GM21423 (cell line): ENCODE measurements at regions not wholly inside any gene's neighbourhood (a gene's known extent, or its start where the extent isn't known, plus 50 kb on each side); places are given as distances from the start of the nearest gene placed in this dataset.

Experiments
- ATAC-seq: cut with Tn5 transposase; IDR thresholded peaks from one replicate; pipeline ENCODE4 v1.9.1; 2021; ENCODE audit warnings: mild to moderate bottlenecking, moderate library complexity; ENCODE audit not compliant: unreplicated experiment

DNA sequence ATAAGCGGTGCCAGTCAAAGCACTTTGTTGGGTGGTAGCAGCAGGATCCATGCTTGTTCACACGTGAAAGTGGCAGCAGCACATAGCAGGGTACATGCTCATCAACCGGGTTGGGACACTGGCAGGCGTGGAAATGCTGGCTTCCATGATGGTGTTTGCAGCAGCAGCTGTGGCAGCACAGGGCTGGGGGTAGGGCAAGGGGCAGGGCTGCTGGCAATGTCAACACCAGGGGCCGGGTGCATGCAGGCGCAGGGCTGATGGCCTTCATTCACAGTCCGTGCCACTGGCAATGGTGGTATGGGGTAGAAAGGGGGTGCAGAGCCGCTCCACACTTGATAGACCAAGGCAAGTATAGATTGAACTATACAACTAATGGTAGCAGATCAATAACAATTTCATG is 374.7 kb upstream of the FAM241A start:
- ATAC-seq, result no peak

DNA sequence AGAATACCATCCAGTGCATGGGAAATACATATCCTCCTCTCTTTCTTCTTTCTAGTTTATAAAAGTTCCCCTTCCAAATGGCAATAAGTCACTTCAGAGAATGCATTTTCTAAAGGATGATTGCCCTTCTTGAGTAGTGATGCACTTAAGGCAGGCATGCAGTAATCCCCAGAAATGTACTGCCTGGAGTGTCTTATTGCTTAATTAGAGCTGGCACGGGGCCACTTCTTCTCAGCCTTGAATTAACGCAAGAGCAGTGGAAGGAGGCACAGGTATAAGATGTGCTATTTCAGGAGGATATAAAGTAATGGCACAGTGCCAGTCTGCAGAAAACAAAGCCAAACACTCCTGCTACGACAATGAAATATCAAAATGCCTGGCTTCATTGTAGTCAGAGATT is 371.4 kb upstream of the FAM241A start:
- no peak for ATAC-seq

DNA sequence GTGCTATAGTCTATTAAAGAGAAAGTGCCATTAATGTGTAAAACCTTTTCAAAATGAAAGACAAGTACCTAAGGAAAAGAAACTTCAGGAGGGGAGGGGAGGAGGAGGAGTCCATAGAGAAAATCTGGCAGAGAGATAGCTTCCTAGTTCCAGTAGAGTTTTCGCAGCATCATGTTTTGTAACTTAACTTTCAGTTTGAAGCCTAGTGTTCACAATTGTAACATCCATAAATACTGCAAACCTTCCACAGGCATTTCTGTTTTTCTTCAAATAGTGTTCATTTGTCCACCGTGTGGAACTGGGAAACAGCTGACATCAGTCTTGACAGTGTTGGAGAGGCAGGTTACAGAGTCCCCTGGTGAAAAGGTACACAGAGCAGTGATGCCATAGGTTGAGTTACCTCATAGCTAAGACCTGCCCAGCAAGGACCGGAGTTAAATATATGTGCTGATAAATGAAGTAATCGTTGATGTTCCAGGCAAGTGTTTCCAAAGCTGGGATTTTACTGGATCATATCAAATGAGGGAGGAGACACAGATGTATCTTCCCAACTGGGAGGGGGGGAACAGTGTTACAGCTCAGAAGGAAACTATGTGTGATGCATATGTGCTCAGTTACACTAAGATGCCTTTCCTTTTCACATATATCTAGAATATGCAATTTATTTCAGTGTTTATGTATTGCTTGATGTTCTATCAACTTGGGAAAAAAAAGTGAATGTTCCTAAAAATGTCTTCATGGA is 369.5 kb upstream of the FAM241A start:
- no peak for ATAC-seq

DNA sequence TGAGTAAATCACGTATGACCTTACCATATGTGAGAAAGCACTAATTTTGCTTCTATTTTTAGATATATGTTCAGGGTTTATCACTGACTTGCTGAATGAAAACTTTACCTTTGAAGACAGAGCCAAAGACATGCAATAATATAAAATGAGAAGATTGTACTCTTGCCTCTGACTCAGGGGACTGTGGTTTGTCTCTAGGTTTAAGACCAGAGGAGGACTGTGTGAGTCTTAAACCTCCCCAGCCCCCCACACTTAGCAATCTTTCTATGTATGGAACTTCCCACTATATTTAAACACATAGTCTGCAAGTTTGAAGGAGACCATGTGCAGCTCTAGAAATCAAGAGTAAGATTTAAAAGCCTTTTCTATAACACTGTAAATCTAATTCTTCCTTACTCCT is 368.7 kb upstream of the FAM241A start:
- no peak for ATAC-seq

DNA sequence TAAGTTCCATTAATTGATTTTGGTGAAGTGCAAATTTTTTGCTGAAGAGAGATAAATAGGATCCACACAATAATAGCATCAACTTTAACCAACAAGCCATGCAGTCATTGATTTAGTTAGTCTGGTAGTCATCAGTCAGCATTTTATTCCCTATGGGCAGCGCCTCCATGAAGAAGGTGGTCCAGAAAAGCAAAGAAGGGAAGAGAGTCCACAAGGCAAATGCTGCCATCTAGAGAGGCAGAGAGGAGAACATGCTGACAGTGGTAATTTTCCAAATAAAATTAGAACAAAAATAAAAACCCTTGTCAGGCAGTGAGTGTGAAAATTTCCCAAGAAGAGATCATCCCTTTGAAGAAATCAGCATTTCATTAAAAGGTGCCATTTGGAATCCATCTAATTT is 366.7 kb upstream of the FAM241A start:
- ATAC-seq, result no peak

DNA sequence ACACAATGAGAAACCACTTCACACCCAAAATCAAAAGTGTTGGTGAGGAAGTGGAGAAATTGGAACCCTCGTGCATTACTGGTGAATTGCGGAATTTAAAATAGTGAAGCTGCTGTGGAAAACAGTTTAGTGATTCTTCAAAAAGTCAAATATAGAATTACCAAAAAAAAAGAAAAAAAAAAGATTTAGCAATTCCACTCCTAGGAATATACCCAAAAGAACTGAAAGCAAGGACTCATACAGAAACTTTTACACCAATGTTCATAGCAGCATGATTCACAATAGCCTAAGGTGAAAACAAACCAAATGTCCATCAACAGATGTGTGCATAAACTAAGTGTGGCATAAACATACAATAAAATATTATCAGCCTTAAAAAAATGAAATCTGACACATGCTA is 364.3 kb upstream of the FAM241A start:
- ATAC-seq, result no peak

DNA sequence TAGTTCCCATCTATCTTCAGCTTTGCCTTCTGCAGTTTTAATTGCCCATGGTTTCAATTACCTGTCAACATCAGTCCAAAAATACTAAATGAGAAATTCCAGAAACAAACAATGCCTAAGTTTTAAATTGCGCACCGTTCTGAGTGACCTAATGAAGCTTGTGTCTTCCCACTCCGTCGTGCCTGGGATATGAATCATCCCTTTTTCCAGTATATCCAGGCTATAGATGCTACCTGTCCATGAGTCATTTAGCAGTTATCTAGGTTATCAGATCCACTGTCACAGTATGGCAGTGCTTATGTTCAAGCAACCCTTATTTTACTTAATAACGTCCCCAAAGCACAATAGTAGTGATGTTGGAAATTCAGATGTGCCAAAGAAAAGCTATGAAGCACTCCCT is 363.6 kb upstream of the FAM241A start:
- no peak for ATAC-seq

DNA sequence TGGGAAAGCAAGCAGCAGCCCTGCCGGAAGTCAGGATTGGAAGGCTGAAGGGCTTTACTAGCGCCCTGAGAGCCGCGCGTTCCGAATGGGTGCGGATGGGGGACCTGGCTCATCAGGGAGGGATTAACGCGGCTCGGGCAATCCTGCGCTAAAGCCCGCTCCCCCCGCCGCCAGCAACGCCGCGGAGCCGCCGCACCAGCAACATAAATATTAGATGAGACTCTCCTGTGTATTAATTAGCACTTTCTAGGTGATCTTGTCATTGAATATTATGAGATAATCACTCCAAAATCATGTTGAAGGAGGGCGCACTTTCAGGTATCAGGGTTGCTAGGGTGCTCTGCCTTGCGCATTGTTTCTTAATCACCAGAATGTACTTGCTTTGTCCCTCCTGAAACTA is 357.2 kb upstream of the FAM241A start:
- ATAC-seq, result no peak

DNA sequence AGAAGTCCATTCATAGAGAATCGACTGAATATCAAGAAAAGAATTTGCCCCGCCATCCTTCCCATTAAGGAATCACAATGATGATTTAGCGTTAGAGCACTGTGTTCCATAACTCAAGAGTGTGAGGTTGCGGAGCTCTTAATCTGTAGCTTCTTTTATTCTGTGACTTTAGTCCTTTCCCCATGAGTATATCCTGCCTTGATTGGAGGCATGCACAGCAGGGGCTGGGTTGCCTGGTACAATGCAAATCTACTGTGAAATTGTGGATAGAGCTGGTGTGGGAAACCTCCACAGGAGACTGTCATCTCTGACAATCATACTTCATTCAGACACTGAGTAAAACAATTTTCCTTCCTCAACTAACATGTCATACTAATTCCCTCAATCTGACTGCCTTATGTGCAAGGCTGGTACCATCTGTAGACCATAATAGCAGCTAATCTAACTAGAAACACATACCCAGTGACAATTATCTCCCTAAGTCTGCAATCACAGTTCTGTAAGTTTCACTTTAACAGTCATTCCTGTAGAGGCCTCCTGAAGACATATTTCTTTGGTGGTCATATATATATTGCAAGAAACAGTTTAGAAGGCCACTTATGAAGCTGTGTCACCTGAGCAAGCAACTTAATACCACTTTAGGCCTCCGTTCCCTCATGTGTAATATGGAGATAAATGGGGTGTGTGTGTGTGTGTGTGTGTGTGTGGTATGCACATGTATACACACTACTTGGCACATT is 355.2 kb upstream of the FAM241A start:
- no peak for ATAC-seq

DNA sequence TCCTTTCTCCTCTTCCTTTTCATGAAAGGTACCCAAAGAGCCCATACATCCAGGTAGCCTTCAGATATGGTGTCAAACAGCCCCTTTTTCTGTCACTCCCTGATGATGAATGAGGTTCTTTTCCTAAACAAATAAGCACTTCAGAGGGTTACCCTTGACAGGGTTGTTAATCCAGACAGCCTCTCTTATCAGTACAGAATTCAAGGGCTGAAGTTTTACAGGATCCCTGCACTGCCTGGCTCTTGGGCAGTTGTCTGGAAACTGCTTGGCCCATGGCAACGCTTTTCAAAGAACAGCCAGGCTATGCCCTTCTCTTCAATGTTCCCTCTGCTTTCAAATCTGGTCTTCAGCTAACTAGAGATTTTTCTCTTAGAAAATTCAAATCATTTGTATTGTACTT is 352.6 kb upstream of the FAM241A start:
- ATAC-seq, result no peak

DNA sequence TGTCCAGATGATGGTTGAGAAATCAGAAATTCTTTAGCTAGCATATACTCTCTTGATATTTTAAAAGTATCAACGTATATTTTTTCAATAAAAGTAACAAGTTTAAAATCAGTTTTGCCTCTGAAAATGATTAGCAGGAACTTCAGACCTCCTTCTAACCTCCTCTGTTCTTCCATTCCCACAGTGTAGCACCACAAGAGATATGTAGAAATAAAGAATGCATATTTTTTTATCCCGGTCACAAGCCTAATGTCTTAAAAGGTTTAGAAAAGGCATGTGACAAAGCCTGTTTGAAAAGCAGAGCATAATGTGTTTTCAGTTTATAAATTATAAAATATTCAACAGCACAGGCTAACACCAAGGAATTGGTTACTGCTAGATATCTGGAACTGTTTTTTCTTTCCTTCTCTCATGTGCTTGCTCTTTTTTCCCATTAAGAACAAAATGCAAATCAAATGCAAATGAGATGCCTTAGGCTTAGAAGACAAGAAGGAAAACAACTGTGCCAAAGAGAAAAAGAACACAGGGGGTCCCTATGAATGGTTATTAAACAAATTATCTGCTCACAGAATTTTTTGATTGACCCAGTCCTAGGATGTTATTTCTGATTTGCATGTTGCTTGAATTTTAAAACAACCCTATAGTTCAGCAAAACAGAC is 351.7 kb upstream of the FAM241A start:
- ATAC-seq, result no peak

DNA sequence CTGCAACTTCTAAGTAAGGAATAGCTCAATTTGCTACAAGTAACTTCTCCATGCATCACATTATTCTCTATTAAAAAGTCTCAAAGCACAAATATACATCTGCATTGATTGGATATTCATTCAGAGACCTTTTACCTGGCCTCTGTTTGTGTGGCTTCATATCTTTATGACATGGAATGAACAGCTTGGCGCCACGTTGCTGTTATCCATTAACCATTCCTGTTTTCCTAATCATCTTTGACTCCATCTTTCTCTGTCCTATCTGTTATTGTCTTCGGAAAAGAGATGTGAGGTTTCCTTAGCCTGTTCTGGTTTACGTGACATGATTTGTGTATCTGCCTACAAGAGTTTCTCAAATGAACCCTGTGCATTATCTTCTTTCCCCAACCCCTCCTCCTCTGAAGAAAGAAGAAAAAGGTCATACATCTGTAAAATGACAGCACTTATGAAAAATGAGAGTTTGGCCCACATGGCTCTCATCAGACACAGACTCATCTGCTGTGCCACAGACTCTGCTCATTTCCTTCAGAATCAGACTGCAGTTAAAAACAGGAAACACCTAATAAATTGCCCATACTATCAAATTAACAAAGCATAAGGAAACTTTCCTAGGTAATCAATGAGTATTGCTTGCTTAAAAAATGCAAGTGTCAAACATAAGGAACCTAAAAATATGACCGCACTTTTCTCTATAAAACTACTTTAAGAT is 347.6 kb upstream of the FAM241A start:
- no peak for ATAC-seq

DNA sequence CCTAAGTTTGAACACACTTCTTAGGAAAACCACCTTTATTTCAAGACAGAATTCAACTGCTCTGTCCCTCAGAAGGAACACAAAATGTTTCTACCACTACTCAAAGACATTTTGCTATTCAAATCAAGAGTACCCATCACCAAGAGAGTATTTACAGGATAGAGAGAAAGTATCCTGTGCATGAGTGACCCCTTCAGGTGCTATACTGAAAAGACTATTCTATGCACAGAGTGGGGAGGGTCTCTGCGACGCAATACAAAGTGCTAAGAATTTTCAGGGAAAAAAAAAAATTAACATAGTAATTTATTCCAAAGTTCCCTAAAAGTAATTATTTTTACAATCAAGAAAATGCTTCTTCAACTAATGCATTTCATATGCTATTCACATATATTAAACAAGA is 346.4 kb upstream of the FAM241A start:
- ATAC-seq, result no peak

DNA sequence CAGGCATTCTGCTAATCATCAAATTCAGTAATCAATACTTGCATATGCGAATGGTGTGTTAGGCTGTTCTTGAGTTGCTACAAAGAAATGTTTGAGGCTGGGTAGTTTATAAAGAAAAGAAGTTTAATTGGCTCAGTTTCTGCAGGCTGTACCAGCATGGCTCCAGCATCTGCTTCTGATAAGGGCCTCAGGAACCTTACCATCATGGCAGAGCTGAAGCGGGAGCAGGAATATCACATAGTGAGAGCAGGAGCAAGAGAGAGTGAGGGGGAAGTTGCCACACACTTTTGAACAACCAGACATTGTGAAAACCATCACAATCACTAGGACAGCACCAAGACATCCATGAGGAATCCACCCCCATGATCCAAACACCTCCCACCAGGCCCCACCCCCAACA is 344.7 kb upstream of the FAM241A start:
- ATAC-seq, result no peak

DNA sequence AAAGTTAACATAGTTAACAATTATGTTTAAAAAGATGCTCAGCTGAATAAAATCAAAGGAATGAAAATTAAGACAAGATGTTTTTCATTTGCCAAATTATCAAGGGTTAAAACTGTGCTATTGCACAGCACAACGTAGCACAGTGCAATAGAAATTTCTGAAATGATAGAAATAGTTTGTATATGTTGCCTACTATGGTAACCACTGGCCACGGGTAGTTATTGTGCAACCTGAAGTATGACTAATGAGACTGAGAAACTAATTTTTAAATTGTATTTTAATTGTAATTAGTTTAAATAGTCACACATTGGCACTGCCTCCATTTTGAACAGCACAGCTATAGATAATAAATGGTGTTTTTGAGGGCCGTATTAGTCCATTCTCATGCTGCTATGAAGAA is 343.1 kb upstream of the FAM241A start:
- no peak for ATAC-seq

DNA sequence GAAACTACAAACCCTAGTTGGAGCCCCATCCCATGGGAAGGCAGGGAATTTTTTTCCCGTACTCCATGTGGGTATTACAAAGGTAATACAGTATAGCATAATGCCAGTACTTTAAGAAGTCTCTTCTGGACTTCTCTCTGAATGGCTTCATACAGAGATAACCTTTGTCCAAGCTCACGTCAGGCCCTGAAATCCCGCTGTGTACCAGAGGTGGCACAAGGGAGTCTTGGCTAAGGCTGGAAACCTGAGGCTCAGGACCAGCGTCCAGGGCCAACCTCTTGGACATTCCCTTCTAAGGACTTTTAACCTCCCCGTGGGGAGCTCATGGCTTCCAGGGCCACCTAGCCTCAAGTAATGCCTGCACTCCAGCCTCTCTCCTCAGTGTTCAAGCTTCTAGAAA is 338.9 kb upstream of the FAM241A start:
- no peak for ATAC-seq

DNA sequence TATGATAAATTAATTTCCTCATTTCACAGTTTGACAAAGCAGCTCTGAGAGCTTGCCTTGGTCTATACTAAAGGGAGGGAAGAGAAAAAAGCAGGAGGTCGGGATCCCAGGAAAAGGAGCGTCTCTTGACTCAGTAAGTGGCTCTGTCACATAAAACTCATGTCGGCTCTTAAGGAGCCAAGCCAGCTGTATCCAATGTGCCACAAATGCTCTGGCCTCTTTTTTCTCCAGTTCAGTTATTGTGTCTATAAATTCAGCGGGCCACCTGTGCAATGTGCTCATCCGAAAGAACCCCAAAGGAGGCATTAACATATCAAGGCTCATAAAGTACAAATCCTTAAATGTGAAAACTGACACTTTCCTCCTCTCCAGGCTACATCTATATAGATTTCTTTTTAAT is 337.7 kb upstream of the FAM241A start:
- ATAC-seq, result no peak

DNA sequence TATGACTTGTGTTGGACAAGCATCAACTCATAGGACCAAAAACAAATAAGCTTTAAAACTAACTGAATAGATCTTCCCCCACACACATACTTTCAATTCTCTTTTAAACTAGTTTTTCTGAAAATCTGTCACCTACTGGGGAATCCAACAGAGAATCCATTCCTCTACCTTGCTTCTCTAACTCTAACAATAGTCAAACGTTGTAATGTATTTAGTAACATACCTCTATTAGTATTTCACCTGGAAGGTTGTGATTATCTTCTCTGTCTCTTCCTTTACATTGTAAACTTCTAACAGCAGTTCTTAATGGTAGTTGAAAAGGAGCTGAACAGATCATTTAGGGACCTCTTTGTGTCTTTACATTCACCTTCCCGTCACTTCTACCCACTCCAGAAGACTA is 337.1 kb upstream of the FAM241A start:
- ATAC-seq, result no peak

DNA sequence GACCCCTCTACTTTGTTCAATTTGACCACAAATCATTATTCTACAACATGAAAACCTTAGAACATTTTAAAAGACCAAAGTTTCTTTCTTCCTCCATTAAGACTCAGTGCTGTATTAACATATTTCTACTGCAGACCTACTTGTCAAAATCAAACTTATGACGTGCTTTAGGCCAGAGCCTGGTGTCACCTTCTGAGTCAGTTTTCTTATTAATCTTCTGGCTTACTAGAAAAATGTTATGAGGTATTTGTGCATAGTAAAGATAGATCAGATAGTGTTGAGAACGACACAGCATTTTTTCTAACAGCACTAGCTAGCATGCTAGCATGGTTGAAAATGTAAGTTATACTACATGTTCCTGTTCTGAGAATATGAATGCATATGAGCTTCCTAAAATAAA is 333.6 kb upstream of the FAM241A start:
- no peak for ATAC-seq

DNA sequence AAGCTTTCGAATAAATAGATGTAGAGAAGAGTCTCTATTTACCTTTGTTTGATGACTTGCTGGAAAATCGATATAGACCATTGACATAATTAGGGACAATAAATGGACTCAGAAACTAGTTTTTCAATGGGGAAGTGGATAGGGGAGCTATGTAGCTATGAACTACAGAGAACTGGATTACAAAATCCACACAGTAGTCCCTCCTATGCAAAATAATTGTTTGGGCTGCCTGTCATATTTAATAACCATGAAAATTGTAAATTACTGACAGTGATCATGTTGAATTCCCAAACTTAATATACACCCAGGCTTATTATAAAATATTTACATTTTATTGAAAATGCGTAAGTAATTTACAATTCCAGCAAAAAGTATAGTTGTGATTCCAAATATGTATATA is 333.1 kb upstream of the FAM241A start:
- ATAC-seq, result no peak

DNA sequence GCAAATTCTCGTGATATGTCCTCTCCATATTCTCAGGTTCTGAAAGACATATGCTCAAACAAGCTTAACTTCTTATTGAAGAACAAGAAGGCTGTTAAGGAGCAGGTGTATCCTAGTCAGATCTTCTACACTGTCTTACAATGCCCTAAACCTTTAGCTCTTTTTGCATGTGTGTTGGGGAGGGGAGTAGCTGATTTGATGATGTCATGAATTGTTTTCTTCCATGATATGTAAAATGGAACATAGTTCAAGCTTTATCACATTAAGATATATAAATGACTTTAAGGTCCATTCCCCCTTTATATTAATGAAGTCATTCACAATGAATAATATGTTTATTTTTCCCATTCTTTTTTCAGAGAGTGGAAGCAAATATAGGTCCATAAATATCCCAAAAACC is 332.5 kb upstream of the FAM241A start:
- ATAC-seq, result no peak
